ENCODE measurements at regions not wholly inside any gene's neighbourhood (a gene's known extent, or its start where the extent isn't known, plus 50 kb on each side); places are given as distances from the start of the nearest gene placed in this dataset.

GRCh38 chr6:110033101-110033500 lies 55.0 kb downstream of the GPR6 start:
- in situ Hi-C loops (cut with HindIII; ENCODE audit: low sequenced_read_pairs) = no loop called here

GRCh38 chr6:110033749-110034666 lies 55.9 kb downstream of the GPR6 start:
- in situ Hi-C loops (cut with HindIII; ENCODE audit: low sequenced_read_pairs) = no loop called here

- in situ Hi-C loops (cut with HindIII; ENCODE audit: low sequenced_read_pairs) = no loop called here
Measured at GRCh38 chr6:110034667-110035036, 56.5 kb downstream of the GPR6 start.

- in situ Hi-C loops (cut with HindIII; ENCODE audit: low sequenced_read_pairs) = no loop called here
Measured at GRCh38 chr6:110035321-110035720, 57.2 kb downstream of the GPR6 start.

- in situ Hi-C loops (cut with HindIII; ENCODE audit: low sequenced_read_pairs) = no loop called here
Measured at GRCh38 chr6:110036408-110037302, 58.5 kb downstream of the GPR6 start.

GRCh38 chr6:110037726-110038295 lies 59.7 kb downstream of the GPR6 start:
- in situ Hi-C loops (cut with HindIII; ENCODE audit: low sequenced_read_pairs) = no loop called here

GRCh38 chr6:110039364-110039980 lies 61.4 kb downstream of the GPR6 start:
- in situ Hi-C loops (cut with HindIII; ENCODE audit: low sequenced_read_pairs) = no loop called here

- in situ Hi-C loops (cut with HindIII; ENCODE audit: low sequenced_read_pairs) = no loop called here
Measured at GRCh38 chr6:110039981-110040383, 61.9 kb downstream of the GPR6 start.

- in situ Hi-C loops (cut with HindIII; ENCODE audit: low sequenced_read_pairs) = no loop called here
Measured at GRCh38 chr6:110040716-110041115, 62.6 kb downstream of the GPR6 start.

- in situ Hi-C loops (cut with HindIII; ENCODE audit: low sequenced_read_pairs) = no loop called here
Measured at GRCh38 chr6:110041126-110041525, 63.0 kb downstream of the GPR6 start.

GRCh38 chr6:110041830-110042229 lies 63.7 kb downstream of the GPR6 start:
- in situ Hi-C loops (cut with HindIII; ENCODE audit: low sequenced_read_pairs) = no loop called here

- in situ Hi-C loops (cut with HindIII; ENCODE audit: low sequenced_read_pairs) = no loop called here
Measured at GRCh38 chr6:110042670-110043296, 64.7 kb downstream of the GPR6 start.

- in situ Hi-C loops (cut with HindIII; ENCODE audit: low sequenced_read_pairs) = no loop called here
Measured at GRCh38 chr6:110043366-110043994, 65.4 kb downstream of the GPR6 start.

- in situ Hi-C loops (cut with HindIII; ENCODE audit: low sequenced_read_pairs) = no loop called here
Measured at GRCh38 chr6:110044096-110044495, 66.0 kb downstream of the GPR6 start.

- in situ Hi-C loops (cut with HindIII; ENCODE audit: low sequenced_read_pairs) = loop anchor here (5.0 kb wide), 1 partner anchor 342 kb away; no protein-coding TSS in a partner anchor
Measured at GRCh38 chr6:110044622-110045021, 66.5 kb downstream of the GPR6 start.

GRCh38 chr6:110048221-110048875 lies 70.2 kb downstream of the GPR6 start:
- in situ Hi-C loops (cut with HindIII; ENCODE audit: low sequenced_read_pairs) = loop anchor here (5.0 kb wide), 1 partner anchor 346 kb away; no protein-coding TSS in a partner anchor

GRCh38 chr6:110049696-110050439 lies 71.8 kb downstream of the GPR6 start:
- in situ Hi-C loops (cut with HindIII; ENCODE audit: low sequenced_read_pairs) = loop anchor here (5.0 to 25.0 kb wide), 2 partner anchors 337 to 348 kb away; no protein-coding TSS in a partner anchor
